ENCODE measurements at regions not wholly inside any gene's neighbourhood (a gene's known extent, or its start where the extent isn't known, plus 50 kb on each side); places are given as distances from the start of the nearest gene placed in this dataset.

DNA sequence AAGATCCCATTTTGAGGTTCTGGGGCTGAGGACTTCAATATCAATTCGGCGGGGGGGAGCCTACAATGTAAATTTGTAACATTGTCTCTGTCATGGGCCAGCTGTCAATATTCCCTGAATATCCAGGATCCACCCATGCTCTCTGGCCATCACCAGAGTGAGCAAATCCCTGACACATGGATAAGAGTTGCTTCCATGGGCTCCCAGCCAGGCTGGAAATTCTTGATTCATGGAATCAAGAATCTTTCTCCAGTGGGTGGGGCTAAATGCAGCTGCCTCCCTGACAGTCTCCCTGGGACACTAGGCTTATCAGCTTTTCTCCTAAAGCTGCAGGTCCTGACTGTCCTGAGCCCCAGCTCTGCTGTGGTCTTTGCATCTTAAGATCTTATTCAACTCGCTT lies 86.9 kb upstream of the IGLL5 start:
- TF ChIP-seq, protein P1, sequence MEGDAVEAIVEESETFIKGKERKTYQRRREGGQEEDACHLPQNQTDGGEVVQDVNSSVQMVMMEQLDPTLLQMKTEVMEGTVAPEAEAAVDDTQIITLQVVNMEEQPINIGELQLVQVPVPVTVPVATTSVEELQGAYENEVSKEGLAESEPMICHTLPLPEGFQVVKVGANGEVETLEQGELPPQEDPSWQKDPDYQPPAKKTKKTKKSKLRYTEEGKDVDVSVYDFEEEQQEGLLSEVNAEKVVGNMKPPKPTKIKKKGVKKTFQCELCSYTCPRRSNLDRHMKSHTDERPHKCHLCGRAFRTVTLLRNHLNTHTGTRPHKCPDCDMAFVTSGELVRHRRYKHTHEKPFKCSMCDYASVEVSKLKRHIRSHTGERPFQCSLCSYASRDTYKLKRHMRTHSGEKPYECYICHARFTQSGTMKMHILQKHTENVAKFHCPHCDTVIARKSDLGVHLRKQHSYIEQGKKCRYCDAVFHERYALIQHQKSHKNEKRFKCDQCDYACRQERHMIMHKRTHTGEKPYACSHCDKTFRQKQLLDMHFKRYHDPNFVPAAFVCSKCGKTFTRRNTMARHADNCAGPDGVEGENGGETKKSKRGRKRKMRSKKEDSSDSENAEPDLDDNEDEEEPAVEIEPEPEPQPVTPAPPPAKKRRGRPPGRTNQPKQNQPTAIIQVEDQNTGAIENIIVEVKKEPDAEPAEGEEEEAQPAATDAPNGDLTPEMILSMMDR (IDR thresholded peaks at IDR 0.05): no peak
- no peak for TF ChIP-seq EZH2 (IDR thresholded peaks at IDR 0.05; ENCODE audit: borderline replicate concordance, insufficient read depth, low read depth, low read length, poor library complexity, severe bottlenecking)
